CD4-positive, alpha-beta T cell (primary cell): ENCODE measurements at regions not wholly inside any gene's neighbourhood (a gene's known extent, or its start where the extent isn't known, plus 50 kb on each side); places are given as distances from the start of the nearest gene placed in this dataset.
"Not testable (repeated sequence)": the region's sequence is repeated elsewhere in the genome, so short reads cannot be mapped to it uniquely, and the experiment has no call there.

ENCODE experiments used
- ATAC-seq: fragments of 200-7000 bp; cut with Tn5 transposase; one replicate; pipeline ENCODE4 v1.10.0; 2022; ENCODE audit warnings: mild to moderate bottlenecking; ENCODE audit not compliant: poor library complexity
- CTCF ChIA-PET: fragments of 350-600 bp; sonication (Branson Sonifier 250); formaldehyde crosslinking; loops from one replicate; lab custom pipeline; 2021; ENCODE audit warnings: antibody characterized with exemption, inconsistent platforms; lab: Charles Lee
- POLR2A ChIA-PET: fragments of 350-600 bp; sonication (Branson Sonifier 250); formaldehyde crosslinking; loops from one replicate; lab custom pipeline; 2021; ENCODE audit warnings: antibody characterized with exemption, inconsistent platforms; lab: Charles Lee
- DNase-seq, 14 experiments: peaks; one replicate each; pipeline ENCODE4 v3.0.0-alpha.2; 2013 to 2020; ENCODE audit warnings: mixed read lengths in 2 of 14
- H3K27ac ChIP-seq, 2 donors: one replicate each; pipeline versions ENCODE4 v1.5.1 to v1.7.0; 2013; ENCODE audit warnings: low read length in 2 of 2, low read depth in 1 of 2, mild to moderate bottlenecking in 1 of 2
- H3K27me3 ChIP-seq, 2 experiments: 1 replicate in 1 of 2; 2 replicates in 1 of 2; pipeline versions ENCODE4 v1.6.1 to v1.7.0; 2013; ENCODE audit warnings: low read length in 2 of 2, control low read depth in 1 of 2, mild to moderate bottlenecking in 1 of 2, moderate library complexity in 1 of 2; ENCODE audit not compliant: insufficient read depth in 2 of 2, control insufficient read depth in 1 of 2
- H3K36me3 ChIP-seq: one replicate; pipeline ENCODE4 v1.6.1; 2013; ENCODE audit warnings: low read length, control low read depth; ENCODE audit not compliant: insufficient read depth
- H3K4me1 ChIP-seq: one replicate; pipeline ENCODE4 v1.6.1; 2013; ENCODE audit warnings: low read length, control low read depth; ENCODE audit not compliant: insufficient read depth
- H3K4me3 ChIP-seq: one replicate; pipeline ENCODE4 v1.5.1; 2013; ENCODE audit warnings: mild to moderate bottlenecking, low read length, moderate library complexity
- H3K9me3 ChIP-seq, 2 experiments: 1 replicate in 1 of 2; 2 replicates in 1 of 2; pipeline versions ENCODE4 v1.6.1 to v1.7.0; 2013; ENCODE audit warnings: low read length in 2 of 2, mild to moderate bottlenecking in 2 of 2, control low read depth in 1 of 2, moderate library complexity in 1 of 2; ENCODE audit not compliant: control insufficient read depth in 1 of 2, insufficient read depth in 1 of 2
- H3K27ac Mint-ChIP-seq: one replicate; pipeline ENCODE4 v1.8.0; 2020; ENCODE audit warnings: mixed read lengths
- H3K27me3 Mint-ChIP-seq: one replicate; pipeline ENCODE4 v1.8.0; 2021; ENCODE audit warnings: mixed read lengths
- H3K36me3 Mint-ChIP-seq: one replicate; pipeline ENCODE4 v1.8.0; 2021; ENCODE audit warnings: low read depth, mixed read lengths
- H3K4me1 Mint-ChIP-seq: one replicate; pipeline ENCODE4 v1.8.0; 2021; ENCODE audit warnings: low read depth, mixed read lengths
- H3K4me3 Mint-ChIP-seq: one replicate; pipeline ENCODE4 v1.8.0; 2020; ENCODE audit warnings: mild to moderate bottlenecking, mixed read lengths
- H3K9me3 Mint-ChIP-seq: one replicate; pipeline ENCODE4 v1.8.0; 2020; ENCODE audit warnings: mixed read lengths
- CTCF ChIP-seq: fragments of 200-600 bp; IDR thresholded peaks from one replicate; pipeline ENCODE4 v1.8.0; 2022; ENCODE audit warnings: antibody characterized with exemption, mild to moderate bottlenecking
- intact Hi-C, 2 experiments: fragments of 100-400 bp; cut with DNase I in 1 of 2; cut with micrococcal nuclease in 1 of 2; formaldehyde crosslinking; loops; one replicate each; pipeline versions ENCODE4 v1.15.1 to v1.9.0; 2023 to 2025; cut with DNase I, micrococcal nuclease

DNA sequence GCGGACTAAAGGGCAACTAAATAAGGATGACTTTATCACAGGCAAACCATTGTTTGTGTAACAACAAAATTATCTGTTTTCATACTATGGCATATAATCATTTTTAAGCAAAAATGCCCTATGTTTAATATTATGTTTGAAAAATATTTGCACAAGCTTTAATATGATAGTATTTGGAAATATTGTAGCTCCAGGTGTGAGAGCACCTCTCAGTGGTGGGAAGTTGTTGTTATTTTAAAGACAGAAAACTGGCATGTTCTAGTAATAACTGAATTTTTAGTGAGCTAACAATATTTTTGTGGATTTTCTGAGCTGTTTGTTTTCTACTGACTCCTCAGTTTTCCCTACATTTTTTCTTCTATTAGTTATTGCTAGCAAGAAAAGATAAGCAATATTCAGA is 578.8 kb downstream of the KCNT2 start:
- POLR2A ChIA-PET = no interaction called here
- Mint-ChIP-seq H3K4me3 (no peak overlapping the region), H3K4me1 (no peaks in the 10 kb centered on the region), H3K36me3 (no peaks in the 10 kb centered on the region), H3K27ac (no peak overlapping the region), H3K27me3 (no peaks in the 10 kb centered on the region), H3K9me3 (no peaks in the 10 kb centered on the region)
- Histone ChIP-seq H3K27me3 (no peaks in the 10 kb centered on the region), H3K36me3 (no peaks in the 10 kb centered on the region), H3K27ac (no peak overlapping the region), H3K4me3 (no peak overlapping the region), H3K9me3 (no peaks in the 10 kb centered on the region), H3K4me1 (no peaks in the 10 kb centered on the region)
- intact Hi-C loops = no loop called here
- no peak for TF ChIP-seq CTCF
- no peak for ATAC-seq
- DNase-seq = no peak
- CTCF ChIA-PET = no interaction called here

- CTCF ChIA-PET = no interaction called here
- no peaks in the 10 kb centered on the region for H3K27me3 ChIP-seq
- intact Hi-C loops = no loop called here
- POLR2A ChIA-PET = no interaction called here
- no peak for DNase-seq
- H3K36me3 Mint-ChIP-seq = no peaks in the 10 kb centered on the region
- no peaks in the 10 kb centered on the region for H3K9me3 Mint-ChIP-seq
- TF ChIP-seq CTCF = no peak
- no peaks in the 10 kb centered on the region for H3K9me3 ChIP-seq
- no peaks in the 10 kb centered on the region for H3K27me3 Mint-ChIP-seq
- H3K27ac ChIP-seq = no peak overlapping the region
- H3K36me3 ChIP-seq = no peaks in the 10 kb centered on the region
- no peak for ATAC-seq
- no peak overlapping the region for H3K4me3 Mint-ChIP-seq
- H3K27ac Mint-ChIP-seq = no peak overlapping the region
- no peaks in the 10 kb centered on the region for H3K4me1 ChIP-seq
- H3K4me1 Mint-ChIP-seq = no peaks in the 10 kb centered on the region
- H3K4me3 ChIP-seq = no peak overlapping the region
These were observed 581.1 kb downstream of the KCNT2 start for GRCh38 chr1:196027127-196027526.

- H3K27me3 ChIP-seq, H3K27me3 Mint-ChIP-seq, DNase-seq, H3K36me3 ChIP-seq, H3K27ac Mint-ChIP-seq, H3K4me1 ChIP-seq, H3K36me3 Mint-ChIP-seq, H3K4me1 Mint-ChIP-seq, intact Hi-C loops, H3K27ac ChIP-seq, ATAC-seq, H3K4me3 Mint-ChIP-seq, H3K4me3 ChIP-seq, H3K9me3 Mint-ChIP-seq, POLR2A ChIA-PET, H3K9me3 ChIP-seq, CTCF ChIA-PET: not testable (repeated sequence)
These were observed 587.1 kb downstream of the KCNT2 start for GRCh38 chr1:196021174-196021573.

DNA sequence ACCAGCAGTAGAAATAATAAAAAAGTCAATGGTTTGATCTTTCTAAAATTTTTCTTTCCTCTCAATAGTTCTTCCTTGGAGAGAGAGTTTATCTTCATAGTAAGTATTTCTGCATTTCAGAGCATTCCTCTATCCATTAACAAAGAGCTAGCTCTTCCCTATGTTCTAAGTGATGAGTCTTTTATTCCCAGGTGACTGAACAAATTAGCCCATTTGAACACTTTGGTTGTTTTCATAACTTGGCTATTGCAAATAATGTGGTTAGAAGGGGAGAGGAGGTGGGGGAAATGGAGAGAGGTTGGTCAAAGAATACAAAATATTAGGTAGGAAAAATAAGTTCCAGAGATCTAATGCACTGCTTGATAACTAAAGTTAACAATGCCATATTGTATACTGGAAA is 598.9 kb downstream of the KCNT2 start:
- no peaks in the 10 kb centered on the region for H3K4me1 ChIP-seq
- no peaks in the 10 kb centered on the region for H3K4me1 Mint-ChIP-seq
- peaks cover 1% of the 10 kb centered on the region for H3K9me3 Mint-ChIP-seq
- ChIA-PET POLR2A (no interaction called here), CTCF (no interaction called here)
- H3K27ac Mint-ChIP-seq = no peak overlapping the region
- H3K36me3 ChIP-seq = no peaks in the 10 kb centered on the region
- DNase-seq (no peak), ATAC-seq (no peak)
- no peaks in the 10 kb centered on the region for H3K27me3 ChIP-seq
- no peak overlapping the region for H3K27ac ChIP-seq
- TF ChIP-seq CTCF = no peak
- no peak overlapping the region for H3K4me3 ChIP-seq
- intact Hi-C loops = no loop called here
- no peaks in the 10 kb centered on the region for H3K36me3 Mint-ChIP-seq
- no peak overlapping the region for H3K4me3 Mint-ChIP-seq
- H3K27me3 Mint-ChIP-seq = no peaks in the 10 kb centered on the region
- peaks cover 0 to 11% of the 10 kb centered on the region in 2 experiments for H3K9me3 ChIP-seq
